Lung (tissue), 11 donors: ENCODE measurements at regions not wholly inside any gene's neighbourhood (a gene's known extent, or its start where the extent isn't known, plus 50 kb on each side); places are given as distances from the start of the nearest gene placed in this dataset.

Experiments used
- ATAC-seq: fragments of 200-7000 bp; cut with Tn5 transposase; one replicate; pipeline ENCODE4 v1.9.1; 2020; ENCODE audit warnings: moderate number of reproducible peaks; ENCODE audit not compliant: insufficient read depth, low FRiP score
- DNase-seq, 3 donors: peaks; one replicate each; pipeline ENCODE4 v3.0.0-alpha.2; 2013 to 2017
- H3K27ac ChIP-seq, 2 donors: one replicate each; pipeline ENCODE4 v1.5.1; 2013; ENCODE audit warnings: mild to moderate bottlenecking in 2 of 2, moderate library complexity in 2 of 2, control low read depth in 1 of 2, inconsistent platforms in 1 of 2, low read depth in 1 of 2, low read length in 1 of 2
- H3K27me3 ChIP-seq, 3 donors: one replicate each; pipeline ENCODE4 v1.5.1; 2013; ENCODE audit warnings: low read length in 2 of 3; ENCODE audit not compliant: control insufficient read depth in 3 of 3, insufficient read depth in 3 of 3
- H3K36me3 ChIP-seq, 4 donors: one replicate each; pipeline ENCODE4 v1.5.1; 2013; ENCODE audit warnings: low read length in 4 of 4, mild to moderate bottlenecking in 1 of 4, moderate library complexity in 1 of 4; ENCODE audit not compliant: control insufficient read depth in 4 of 4, insufficient read depth in 4 of 4
- H3K4me1 ChIP-seq, 5 donors: one replicate each; pipeline ENCODE4 v1.5.1; 2013; ENCODE audit warnings: low read length in 5 of 5, mild to moderate bottlenecking in 2 of 5, moderate library complexity in 1 of 5; ENCODE audit not compliant: control insufficient read depth in 5 of 5, insufficient read depth in 5 of 5
- H3K4me3 ChIP-seq: one replicate; pipeline ENCODE4 v1.5.1; 2013; ENCODE audit warnings: mild to moderate bottlenecking, control low read depth, moderate library complexity
- H3K9ac ChIP-seq, 2 donors: one replicate each; pipeline ENCODE4 v1.5.1; 2013; ENCODE audit warnings: low read length in 2 of 2, control low read depth in 1 of 2; ENCODE audit not compliant: insufficient read depth in 1 of 2
- H3K9me3 ChIP-seq, 4 donors: one replicate each; pipeline ENCODE4 v1.5.1; 2013; ENCODE audit warnings: low read length in 3 of 4, mild to moderate bottlenecking in 1 of 4, moderate library complexity in 1 of 4; ENCODE audit not compliant: control insufficient read depth in 4 of 4, insufficient read depth in 3 of 4
- CTCF ChIP-seq: IDR thresholded peaks from 2 replicates; pipeline ENCODE4 v1.5.1; 2012; ENCODE audit warnings: mild to moderate bottlenecking; ENCODE audit errors: control extremely low read depth, extremely low read depth
- WGBS, 2 donors: extraction: QIAGEN DNeasy Blood & Tissue Kit; methylation state at CpG; one replicate each; pipeline ENCODE4 v1.1.7; 2013; 5-methylcytosine and 5-hydroxymethylcytosine counted together
- donor health status: control.
- donor health status: control.
- donor health status: Bipolar disorder and iron deficiency.
- donor health status: healthy.
- donor health status: DM: yes; HTN: yes; CAD: no.

- 72 to 74% methylated on average over 4 of the region's 4 CpGs for whole genome bisulfite sequencing, 2 donors
Observed at GRCh38 chr5:3701694-3702093, 106.1 kb downstream of the IRX1 start.

GRCh38 chr5:3704661-3705060, 109.0 kb downstream of the IRX1 start:
- H3K27me3 ChIP-seq: peaks cover 0 to 3% (median 0%) of the 10 kb centered on the region in 3 donors
- no peaks in the 10 kb centered on the region for H3K4me1 ChIP-seq
- H3K9ac ChIP-seq: no peak overlapping the region
- no peak for TF ChIP-seq CTCF
- H3K27ac ChIP-seq: no peak overlapping the region
- no peaks in the 10 kb centered on the region for H3K36me3 ChIP-seq
- H3K9me3 ChIP-seq: peaks cover 0 to 3% (median 0%) of the 10 kb centered on the region in 4 donors
- no peak overlapping the region for H3K4me3 ChIP-seq
- ATAC-seq (no peak), DNase-seq (no peak)

More at GRCh38 chr5:3701694-3702093, 106.1 kb downstream of the IRX1 start:
- no peaks in the 10 kb centered on the region for H3K27me3 ChIP-seq
- TF ChIP-seq CTCF: no peak
- H3K9ac ChIP-seq: no peak overlapping the region
- H3K27ac ChIP-seq: no peak overlapping the region
- no peak overlapping the region for H3K4me3 ChIP-seq
- ATAC-seq (no peak), DNase-seq (no peak)
- H3K36me3 ChIP-seq: no peaks in the 10 kb centered on the region
- no peaks in the 10 kb centered on the region for H3K4me1 ChIP-seq
- H3K9me3 ChIP-seq: peaks cover 0 to 3% (median under 1%) of the 10 kb centered on the region in 4 donors

- no peak for TF ChIP-seq CTCF
Observed at GRCh38 chr5:3709068-3709716, 113.6 kb downstream of the IRX1 start.

More at GRCh38 chr5:3709068-3709716, 113.6 kb downstream of the IRX1 start:
- H3K36me3 ChIP-seq: no peaks in the 10 kb centered on the region
- WGBS, 2 donors: 50 to 55% methylated on average over 11 of the region's 11 CpGs
- no peak overlapping the region for H3K9ac ChIP-seq
- no peak for DNase-seq
- ATAC-seq: no peak
- H3K4me1 ChIP-seq: no peaks in the 10 kb centered on the region
- H3K4me3 ChIP-seq: no peak overlapping the region
- peaks cover 0 to 3% (median 0%) of the 10 kb centered on the region in 3 donors for H3K27me3 ChIP-seq
- no peaks in the 10 kb centered on the region for H3K9me3 ChIP-seq
- H3K27ac ChIP-seq: no peak overlapping the region
